Smooth muscle cell (in vitro differentiated cells): ENCODE measurements at regions not wholly inside any gene's neighbourhood (a gene's known extent, or its start where the extent isn't known, plus 50 kb on each side); places are given as distances from the start of the nearest gene placed in this dataset.

Source experiments
- DNase-seq: peaks from one replicate; lab custom pipeline; 2025; ENCODE audit not compliant: unreplicated experiment; lab: John Stamatoyannopoulos, UW
- H2AFZ ChIP-seq: fragments of 200-600 bp; sonication (generic); 2 replicates; pipeline ENCODE4 v1.6.0; 2016; ENCODE audit warnings: antibody characterized with exemption, low read depth, mild to moderate bottlenecking
- H3F3A ChIP-seq: fragments of 200-600 bp; sonication (generic); 2 replicates; pipeline ENCODE4 v1.6.0; 2017; ENCODE audit warnings: antibody characterized with exemption, low read depth
- H3K27ac ChIP-seq: fragments of 200-600 bp; sonication (generic); 2 replicates; pipeline ENCODE4 v1.5.1; 2016; ENCODE audit warnings: low read depth, mild to moderate bottlenecking
- H3K27me3 ChIP-seq: fragments of 200-600 bp; sonication (generic); 2 replicates; pipeline ENCODE4 v1.6.1; 2016; ENCODE audit warnings: low read depth, mild to moderate bottlenecking
- H3K36me3 ChIP-seq: fragments of 200-600 bp; sonication (generic); 2 replicates; pipeline ENCODE4 v1.5.1; 2016; ENCODE audit warnings: low read depth
- H3K4me1 ChIP-seq: fragments of 200-600 bp; sonication (generic); 2 replicates; pipeline ENCODE4 v1.5.1; 2016; ENCODE audit warnings: low read depth
- H3K4me2 ChIP-seq: fragments of 200-600 bp; sonication (generic); 2 replicates; pipeline ENCODE4 v1.6.0; 2016; ENCODE audit warnings: mild to moderate bottlenecking
- H3K4me3 ChIP-seq: fragments of 200-600 bp; sonication (generic); 2 replicates; pipeline ENCODE4 v1.5.1; 2016; ENCODE audit warnings: mild to moderate bottlenecking
- H3K79me2 ChIP-seq: fragments of 200-600 bp; sonication (generic); 2 replicates; pipeline ENCODE4 v1.6.0; 2016; ENCODE audit warnings: low read depth, mild to moderate bottlenecking
- H3K9ac ChIP-seq: fragments of 200-600 bp; sonication (generic); 2 replicates; pipeline ENCODE4 v1.6.0; 2016; ENCODE audit warnings: low read depth
- H3K9me3 ChIP-seq: fragments of 200-600 bp; sonication (generic); replicated peaks from 2 replicates; pipeline ENCODE4 v1.5.1; 2016; ENCODE audit warnings: low read depth
- H4K20me1 ChIP-seq: fragments of 200-600 bp; sonication (generic); 2 replicates; pipeline ENCODE4 v1.6.0; 2016; ENCODE audit warnings: low read depth
- CTCF ChIP-seq: fragments of 200-600 bp; sonication (generic); IDR thresholded peaks from 2 replicates; pipeline ENCODE4 v1.5.1; 2017; ENCODE audit warnings: borderline replicate concordance, mild to moderate bottlenecking, antibody characterized with exemption; ENCODE audit not compliant: insufficient read depth, poor library complexity, severe bottlenecking
- WGBS: methylation state at CpG from one replicate; pipeline ENCODE4 v1.1.7; 2016; ENCODE audit warnings: low lambda C conversion rate; 5-methylcytosine and 5-hydroxymethylcytosine counted together

- H2AFZ ChIP-seq = peak overlapping the region; percentile 92
- H3K4me3 ChIP-seq = no peak overlapping the region
These were observed 262.3 kb downstream of the KIF2B start for GRCh38 chr17:54085020-54085419.

GRCh38 chr17:54085934-54086333 lies 263.2 kb downstream of the KIF2B start:
- Histone ChIP-seq H4K20me1 (no peaks in the 10 kb centered on the region), H3K79me2 (no peaks in the 10 kb centered on the region), H2AFZ (peak overlapping the region; percentile 92), H3K9me3 (no peaks in the 10 kb centered on the region), H3F3A (no peaks in the 10 kb centered on the region), H3K27me3 (no peaks in the 10 kb centered on the region), H3K27ac (no peak overlapping the region), H3K4me2 (no peak overlapping the region), H3K36me3 (no peaks in the 10 kb centered on the region), H3K4me1 (peaks cover 5% of the 10 kb centered on the region), H3K4me3 (no peak overlapping the region), H3K9ac (no peak overlapping the region)
- no peak for DNase-seq
- WGBS = 48% methylated on average over 5 of the region's 5 CpGs
- no peak for TF ChIP-seq CTCF

More at GRCh38 chr17:54085020-54085419, 262.3 kb downstream of the KIF2B start:
- Histone ChIP-seq H3K9ac (no peak overlapping the region), H3K27me3 (no peaks in the 10 kb centered on the region), H3K27ac (no peak overlapping the region), H3K4me2 (no peak overlapping the region), H4K20me1 (no peaks in the 10 kb centered on the region), H3K36me3 (no peaks in the 10 kb centered on the region), H3K4me1 (peaks cover 5% of the 10 kb centered on the region), H3K79me2 (no peaks in the 10 kb centered on the region), H3K9me3 (no peaks in the 10 kb centered on the region), H3F3A (no peaks in the 10 kb centered on the region)
- no peak for DNase-seq
- no peak for TF ChIP-seq CTCF
- WGBS = 89% methylated on average over 1 of the region's 1 CpG

- Histone ChIP-seq H2AFZ (no peak overlapping the region), H3K36me3 (no peaks in the 10 kb centered on the region), H3K4me3 (no peak overlapping the region), H3K9me3 (no peaks in the 10 kb centered on the region), H3F3A (no peaks in the 10 kb centered on the region), H3K4me1 (no peaks in the 10 kb centered on the region), H4K20me1 (no peaks in the 10 kb centered on the region), H3K9ac (no peak overlapping the region), H3K27me3 (no peaks in the 10 kb centered on the region), H3K79me2 (no peaks in the 10 kb centered on the region), H3K4me2 (no peak overlapping the region), H3K27ac (no peak overlapping the region)
- no peak for DNase-seq
- no peak for TF ChIP-seq CTCF
These were observed 273.5 kb downstream of the KIF2B start for GRCh38 chr17:54096216-54096615.

- no peak overlapping the region for H2AFZ ChIP-seq
- no peaks in the 10 kb centered on the region for H3K36me3 ChIP-seq
- no peaks in the 10 kb centered on the region for H3K79me2 ChIP-seq
- DNase-seq = no peak
- H4K20me1 ChIP-seq = no peaks in the 10 kb centered on the region
- no peaks in the 10 kb centered on the region for H3K4me1 ChIP-seq
- no peaks in the 10 kb centered on the region for H3K9me3 ChIP-seq
- no peaks in the 10 kb centered on the region for H3K27me3 ChIP-seq
- H3K9ac ChIP-seq = no peak overlapping the region
- no peak overlapping the region for H3K4me2 ChIP-seq
- no peaks in the 10 kb centered on the region for H3F3A ChIP-seq
- H3K27ac ChIP-seq = no peak overlapping the region
- TF ChIP-seq CTCF = no peak
- H3K4me3 ChIP-seq = no peak overlapping the region
These were observed 276.5 kb downstream of the KIF2B start for GRCh38 chr17:54099221-54099620.
